ENCODE measurements at regions not wholly inside any gene's neighbourhood (a gene's known extent, or its start where the extent isn't known, plus 50 kb on each side); places are given as distances from the start of the nearest gene placed in this dataset.

- TF ChIP-seq CTCF (IDR thresholded peaks at IDR 0.05 in 4 of 5, conservative IDR thresholded peaks at IDR 0.05 in 1 of 5) = no peak
- TF ChIP-seq POLR2A (IDR thresholded peaks at IDR 0.05) = no peak
These were observed 198.9 kb upstream of the SH3BP4 start for GRCh38 chr2:234752966-234753365.
